HL-60 (cell line): ENCODE measurements at regions not wholly inside any gene's neighbourhood (a gene's known extent, or its start where the extent isn't known, plus 50 kb on each side); places are given as distances from the start of the nearest gene placed in this dataset.

Experiments
- DNase-seq, 2 experiments: peaks; one replicate each; pipeline ENCODE4 v3.0.0-alpha.2; 2010 to 2020; ENCODE audit warnings: low read depth in 1 of 2, low spot score in 1 of 2
- H3K27ac ChIP-seq: fragments of 250-450 bp; sonication (Bioruptor Pico); replicated peaks from 2 replicates; pipeline ENCODE4 v1.5.1; 2020; ENCODE audit warnings: mild to moderate bottlenecking, moderate library complexity
- H3K27me3 ChIP-seq: fragments of 250-450 bp; sonication (Bioruptor Pico); 2 replicates; pipeline ENCODE4 v1.5.1; 2021; ENCODE audit warnings: mild to moderate bottlenecking, moderate library complexity; ENCODE audit not compliant: insufficient read depth, poor library complexity, severe bottlenecking
- H3K4me3 ChIP-seq: replicated peaks from 2 replicates; pipeline ENCODE4 v1.5.1; 2011; ENCODE audit warnings: mild to moderate bottlenecking, control low read depth, low read length; ENCODE audit not compliant: insufficient read depth
- GABPA ChIP-seq: IDR thresholded peaks from 2 replicates; pipeline ENCODE4 v1.6.1; 2012; ENCODE audit warnings: low read depth
- POLR2AphosphoS5 ChIP-seq: IDR thresholded peaks from 2 replicates; pipeline ENCODE4 v1.6.1; 2012; ENCODE audit warnings: low read depth
- SPI1 ChIP-seq: IDR thresholded peaks from 2 replicates; pipeline ENCODE4 v1.6.1; 2012; ENCODE audit warnings: low read depth, mild to moderate bottlenecking, borderline replicate concordance
- TF ChIP-seq, protein P1 (sequence below): IDR thresholded peaks from one replicate; pipeline ENCODE4 v1.5.1; 2011; ENCODE audit warnings: low read length, control low read depth, inconsistent platforms; ENCODE audit not compliant: insufficient read depth
- TF ChIP-seq, protein P2 (sequence below): IDR thresholded peaks from 2 replicates; pipeline ENCODE4 v1.6.1; 2012; ENCODE audit warnings: low read depth; ENCODE audit not compliant: insufficient replicate concordance

DNA sequence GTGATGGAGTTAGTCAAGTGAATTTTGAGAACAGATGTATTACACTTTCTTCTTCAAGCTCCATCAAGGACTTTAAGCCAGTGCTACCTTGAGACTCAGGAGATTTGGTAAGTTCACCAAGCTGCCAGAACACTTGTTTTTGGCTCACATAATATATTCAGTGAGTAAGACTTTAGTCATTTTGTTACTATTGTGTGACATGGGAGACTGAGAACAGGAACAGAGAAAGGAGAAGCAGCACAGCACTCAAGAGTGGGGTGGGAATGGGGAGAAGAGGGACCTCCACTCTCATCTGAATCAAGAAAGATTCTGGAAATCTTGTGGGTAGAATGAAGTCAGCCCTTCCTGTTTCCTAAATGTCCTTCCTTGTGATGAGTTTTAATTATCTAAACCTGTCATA, 87.3 kb upstream of the TET2 start:
- no peaks in the 10 kb centered on the region for H3K27me3 ChIP-seq
- no peak for TF ChIP-seq SPI1
- TF ChIP-seq, protein P1, sequence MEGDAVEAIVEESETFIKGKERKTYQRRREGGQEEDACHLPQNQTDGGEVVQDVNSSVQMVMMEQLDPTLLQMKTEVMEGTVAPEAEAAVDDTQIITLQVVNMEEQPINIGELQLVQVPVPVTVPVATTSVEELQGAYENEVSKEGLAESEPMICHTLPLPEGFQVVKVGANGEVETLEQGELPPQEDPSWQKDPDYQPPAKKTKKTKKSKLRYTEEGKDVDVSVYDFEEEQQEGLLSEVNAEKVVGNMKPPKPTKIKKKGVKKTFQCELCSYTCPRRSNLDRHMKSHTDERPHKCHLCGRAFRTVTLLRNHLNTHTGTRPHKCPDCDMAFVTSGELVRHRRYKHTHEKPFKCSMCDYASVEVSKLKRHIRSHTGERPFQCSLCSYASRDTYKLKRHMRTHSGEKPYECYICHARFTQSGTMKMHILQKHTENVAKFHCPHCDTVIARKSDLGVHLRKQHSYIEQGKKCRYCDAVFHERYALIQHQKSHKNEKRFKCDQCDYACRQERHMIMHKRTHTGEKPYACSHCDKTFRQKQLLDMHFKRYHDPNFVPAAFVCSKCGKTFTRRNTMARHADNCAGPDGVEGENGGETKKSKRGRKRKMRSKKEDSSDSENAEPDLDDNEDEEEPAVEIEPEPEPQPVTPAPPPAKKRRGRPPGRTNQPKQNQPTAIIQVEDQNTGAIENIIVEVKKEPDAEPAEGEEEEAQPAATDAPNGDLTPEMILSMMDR, result no peak
- TF ChIP-seq, protein P2, sequence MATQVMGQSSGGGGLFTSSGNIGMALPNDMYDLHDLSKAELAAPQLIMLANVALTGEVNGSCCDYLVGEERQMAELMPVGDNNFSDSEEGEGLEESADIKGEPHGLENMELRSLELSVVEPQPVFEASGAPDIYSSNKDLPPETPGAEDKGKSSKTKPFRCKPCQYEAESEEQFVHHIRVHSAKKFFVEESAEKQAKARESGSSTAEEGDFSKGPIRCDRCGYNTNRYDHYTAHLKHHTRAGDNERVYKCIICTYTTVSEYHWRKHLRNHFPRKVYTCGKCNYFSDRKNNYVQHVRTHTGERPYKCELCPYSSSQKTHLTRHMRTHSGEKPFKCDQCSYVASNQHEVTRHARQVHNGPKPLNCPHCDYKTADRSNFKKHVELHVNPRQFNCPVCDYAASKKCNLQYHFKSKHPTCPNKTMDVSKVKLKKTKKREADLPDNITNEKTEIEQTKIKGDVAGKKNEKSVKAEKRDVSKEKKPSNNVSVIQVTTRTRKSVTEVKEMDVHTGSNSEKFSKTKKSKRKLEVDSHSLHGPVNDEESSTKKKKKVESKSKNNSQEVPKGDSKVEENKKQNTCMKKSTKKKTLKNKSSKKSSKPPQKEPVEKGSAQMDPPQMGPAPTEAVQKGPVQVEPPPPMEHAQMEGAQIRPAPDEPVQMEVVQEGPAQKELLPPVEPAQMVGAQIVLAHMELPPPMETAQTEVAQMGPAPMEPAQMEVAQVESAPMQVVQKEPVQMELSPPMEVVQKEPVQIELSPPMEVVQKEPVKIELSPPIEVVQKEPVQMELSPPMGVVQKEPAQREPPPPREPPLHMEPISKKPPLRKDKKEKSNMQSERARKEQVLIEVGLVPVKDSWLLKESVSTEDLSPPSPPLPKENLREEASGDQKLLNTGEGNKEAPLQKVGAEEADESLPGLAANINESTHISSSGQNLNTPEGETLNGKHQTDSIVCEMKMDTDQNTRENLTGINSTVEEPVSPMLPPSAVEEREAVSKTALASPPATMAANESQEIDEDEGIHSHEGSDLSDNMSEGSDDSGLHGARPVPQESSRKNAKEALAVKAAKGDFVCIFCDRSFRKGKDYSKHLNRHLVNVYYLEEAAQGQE, result no peak
- no peak for TF ChIP-seq GABPA
- TF ChIP-seq POLR2AphosphoS5, result no peak
- no peak overlapping the region for H3K4me3 ChIP-seq
- peak in 1 of 2 experiments; percentile 23 for DNase-seq
- peak overlapping the region; percentile 85 for H3K27ac ChIP-seq

DNA sequence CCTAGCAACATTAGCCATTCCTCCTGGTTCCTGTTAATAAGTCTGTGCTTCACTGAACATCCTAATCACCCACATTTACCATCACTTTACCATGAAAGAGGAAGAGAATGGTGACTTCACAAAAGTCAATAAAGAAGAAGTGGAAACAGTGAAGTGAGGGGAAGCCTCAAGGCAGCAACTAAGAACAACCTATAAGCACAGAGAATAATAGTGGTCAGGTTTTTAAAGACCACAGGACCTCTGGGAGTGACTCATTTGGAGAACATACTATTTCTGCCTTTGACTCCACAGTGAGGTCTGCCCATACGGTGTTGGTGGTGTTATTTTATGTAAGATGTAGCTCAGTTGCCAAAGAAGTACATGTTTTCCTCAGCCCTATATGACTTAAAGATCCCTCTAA, 86.0 kb upstream of the TET2 start:
- Histone ChIP-seq H3K27ac (peak overlapping the region; percentile 85), H3K4me3 (no peak overlapping the region), H3K27me3 (no peaks in the 10 kb centered on the region)
- no peak for TF ChIP-seq POLR2AphosphoS5
- TF ChIP-seq SPI1, result peak; percentile 99
- no peak for TF ChIP-seq GABPA
- DNase-seq, result peak; percentile 50 to 79

DNA sequence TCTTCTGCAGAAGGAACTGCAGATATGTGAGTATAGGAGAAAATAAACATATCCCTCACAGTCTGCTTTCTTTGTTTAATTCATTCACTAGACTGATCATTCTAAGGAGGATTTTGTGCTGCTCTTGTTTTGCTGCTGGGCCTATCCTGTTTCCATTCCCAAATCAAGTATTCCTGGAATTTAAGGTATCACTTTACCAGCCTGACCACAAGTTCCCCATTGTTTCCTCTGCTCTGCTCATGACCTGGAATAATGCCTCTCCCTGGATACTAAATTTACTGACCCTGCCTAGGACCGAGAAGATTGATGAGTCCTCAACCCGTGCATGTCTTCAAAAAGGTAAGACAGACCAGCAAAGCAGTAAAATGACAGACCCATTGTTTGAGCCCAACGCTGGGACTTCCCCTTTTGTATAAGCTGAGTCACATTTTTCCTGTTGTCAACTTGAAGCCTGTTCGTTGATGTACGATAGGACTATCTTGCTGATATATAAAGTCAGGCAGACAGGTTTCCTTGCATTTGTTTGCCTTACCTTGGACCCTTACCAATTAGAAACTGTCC, 85.5 kb upstream of the TET2 start:
- peak; percentile 66 to 86 for DNase-seq

DNA sequence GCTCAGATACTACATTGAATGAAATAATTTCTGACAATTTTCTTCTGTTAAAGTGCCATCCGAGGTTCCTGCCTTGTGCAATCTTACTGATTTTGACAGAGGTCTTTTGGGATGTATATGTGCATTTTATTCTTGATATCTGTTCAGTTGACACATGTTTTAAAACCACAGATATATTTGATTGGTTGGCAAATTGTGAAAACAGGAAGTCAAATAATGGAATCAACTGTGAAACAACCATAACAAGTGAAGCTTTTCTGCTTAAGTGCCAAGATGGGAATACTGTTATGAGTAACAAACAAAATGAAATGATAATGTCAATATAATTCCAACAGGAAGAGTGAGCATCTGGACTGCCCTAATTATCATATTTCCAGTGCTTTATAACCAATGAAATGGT, 84.9 kb upstream of the TET2 start:
- H3K27ac ChIP-seq, result peak overlapping the region; percentile 85
- peak in 1 of 2 experiments; percentile 66 for DNase-seq
- TF ChIP-seq, protein P2, result no peak
- TF ChIP-seq GABPA (no peak), SPI1 (peak; percentile 82)
- H3K4me3 ChIP-seq, result no peak overlapping the region
- H3K27me3 ChIP-seq, result no peaks in the 10 kb centered on the region

More for the DNA sequence above, 85.5 kb upstream of the TET2 start:
- Histone ChIP-seq H3K27ac (peak overlapping the region; percentile 85), H3K27me3 (no peaks in the 10 kb centered on the region), H3K4me3 (no peak overlapping the region)
- no peak for TF ChIP-seq GABPA
- TF ChIP-seq, protein P2, result no peak
- peak; percentile 29; the same call in 1 of the 2 replicates for TF ChIP-seq POLR2AphosphoS5
- TF ChIP-seq SPI1, result peak; percentile 99
